ENCODE measurements at regions not wholly inside any gene's neighbourhood (a gene's known extent, or its start where the extent isn't known, plus 50 kb on each side); places are given as distances from the start of the nearest gene placed in this dataset.

- no peak for DNase-seq
Observed at GRCh38 chr4:83692028-83692427, 156.1 kb downstream of the GPAT3 start.

DNA sequence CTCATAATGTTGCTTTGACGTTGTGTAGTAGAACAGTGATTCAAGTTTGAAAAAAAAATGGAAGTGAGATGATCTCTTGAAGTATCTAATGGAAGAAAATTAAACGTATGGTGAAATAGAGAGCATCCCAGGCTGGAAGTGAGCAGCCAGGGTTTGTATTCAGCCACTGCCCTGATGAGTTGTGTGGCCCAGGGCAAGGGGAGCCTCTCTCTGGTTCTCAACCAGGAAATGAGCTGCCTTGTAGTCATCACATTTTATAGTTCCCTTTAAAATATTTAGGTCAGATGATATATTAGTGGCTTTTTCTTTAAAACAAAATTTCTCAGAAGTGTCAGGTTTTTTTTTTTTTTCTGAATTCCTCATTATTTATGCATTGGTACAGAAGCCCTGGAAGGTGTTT lies 150.3 kb downstream of the GPAT3 start:
- DNase-seq, result no peak

- no peak for DNase-seq
Observed at GRCh38 chr4:83679692-83680091, 143.8 kb downstream of the GPAT3 start.

- DNase-seq, result no peak
Observed at GRCh38 chr4:83679254-83679653, 143.3 kb downstream of the GPAT3 start.

DNA sequence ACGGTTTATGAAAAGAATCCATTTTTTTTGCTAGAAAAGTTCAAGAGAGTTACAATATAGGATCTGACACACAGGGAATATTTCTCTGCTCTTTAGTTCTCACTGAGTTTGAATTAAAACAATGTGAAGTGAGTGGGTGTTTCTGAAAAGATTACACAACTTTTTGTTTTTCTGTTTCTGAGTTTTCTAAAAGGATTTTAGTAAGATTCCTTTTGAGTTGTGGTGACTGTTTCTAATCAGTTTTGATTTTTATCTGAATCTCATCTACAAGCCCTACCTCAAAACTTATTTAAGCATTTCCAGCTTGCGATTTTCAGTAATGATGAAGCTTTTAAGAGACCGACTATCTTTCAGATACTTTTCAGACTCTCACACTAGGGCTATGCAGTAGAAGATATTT lies 141.7 kb downstream of the GPAT3 start:
- DNase-seq, result no peak

GRCh38 chr4:83664741-83665140 lies 128.8 kb downstream of the GPAT3 start:
- DNase-seq, result no peak

- no peak for DNase-seq
Observed at GRCh38 chr4:83664071-83664470, 128.2 kb downstream of the GPAT3 start.

DNA sequence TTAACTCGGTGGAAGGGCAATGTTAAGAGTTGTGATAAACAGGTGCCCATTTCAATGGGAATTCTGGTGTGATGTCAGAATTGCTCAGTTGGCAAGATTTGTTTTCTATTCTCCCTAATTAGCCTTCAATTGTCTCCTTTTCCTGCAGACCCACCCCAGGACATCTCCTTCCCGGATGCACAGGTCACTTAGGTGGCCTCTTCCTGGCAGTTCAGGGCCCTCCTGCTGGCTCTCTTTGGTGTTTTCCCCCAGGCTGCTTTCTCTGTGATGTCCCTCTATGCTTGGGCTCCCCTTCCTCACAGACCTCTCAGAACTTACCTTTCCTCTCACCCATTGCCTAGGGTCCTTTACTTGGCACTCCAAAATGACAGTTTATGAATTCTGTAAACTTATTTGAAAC lies 126.3 kb downstream of the GPAT3 start:
- no peak for DNase-seq

GRCh38 chr4:83661359-83661758 lies 125.5 kb downstream of the GPAT3 start:
- DNase-seq, result no peak

DNA sequence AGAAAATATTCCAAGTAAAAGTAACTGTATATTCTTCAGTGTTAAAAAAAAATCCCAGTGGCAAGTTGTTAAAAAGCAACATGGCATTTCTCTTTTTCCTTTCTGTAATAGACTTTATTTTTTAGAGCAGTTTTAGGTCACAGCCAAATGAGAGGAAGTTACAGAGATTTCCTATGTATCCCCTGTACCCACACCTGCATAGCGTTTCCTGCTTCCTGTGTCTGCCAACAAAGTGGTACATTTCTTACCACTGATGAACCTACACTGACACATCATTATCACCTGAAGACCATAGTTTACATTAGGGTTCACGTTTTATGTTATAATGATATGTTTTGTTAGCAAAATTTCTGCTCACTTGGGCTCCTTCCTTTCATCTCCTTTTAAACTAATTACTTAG lies 124.7 kb downstream of the GPAT3 start:
- no peak for DNase-seq

DNA sequence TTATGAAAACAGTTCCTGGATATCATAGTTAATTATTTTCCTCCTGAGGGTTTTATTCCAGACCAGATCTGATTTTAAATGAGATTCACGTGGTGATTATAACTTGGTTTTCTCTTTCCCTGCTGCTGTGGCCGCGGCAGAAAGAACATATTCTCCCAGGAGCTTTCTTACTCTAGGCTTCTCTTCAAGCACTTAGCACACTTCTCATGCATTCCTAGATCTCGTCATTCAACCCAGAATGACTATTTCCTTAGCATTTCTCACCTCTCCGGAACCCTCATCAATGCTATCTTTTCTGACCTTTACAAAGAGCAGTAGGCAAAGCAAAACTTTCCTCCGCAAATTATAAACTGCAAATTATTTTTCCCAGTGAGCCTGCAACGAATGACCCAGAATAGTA lies 122.9 kb downstream of the GPAT3 start:
- DNase-seq, result no peak

- no peak for DNase-seq
Observed at GRCh38 chr4:83657336-83657735, 121.4 kb downstream of the GPAT3 start.

All from activated CD4-positive, alpha-beta T cell treated with anti-CD3 and anti-CD28 coated beads, Interleukin-2, Interleukin-6, amounts not matched to agents 100 ng/mL and 50 ng/mL, durations not matched to agents 16 hours and 8 hours (primary cell).